GM18868 (cell line): ENCODE measurements at regions not wholly inside any gene's neighbourhood (a gene's known extent, or its start where the extent isn't known, plus 50 kb on each side); places are given as distances from the start of the nearest gene placed in this dataset.
"Not testable (repeated sequence)": the region's sequence is repeated elsewhere in the genome, so short reads cannot be mapped to it uniquely, and the experiment has no call there.

Experiments used
- ATAC-seq: cut with Tn5 transposase; IDR thresholded peaks from one replicate; pipeline ENCODE4 v1.9.1; 2021; ENCODE audit warnings: mild to moderate bottlenecking, moderate library complexity; ENCODE audit not compliant: unreplicated experiment

GRCh38 chr5:164185000-164185399, 679.6 kb downstream of the MAT2B start:
- ATAC-seq: no peak

GRCh38 chr5:164186550-164186949, 681.1 kb downstream of the MAT2B start:
- no peak for ATAC-seq

GRCh38 chr5:164187785-164188184, 682.4 kb downstream of the MAT2B start:
- no peak for ATAC-seq

- no peak for ATAC-seq
These were observed 683.3 kb downstream of the MAT2B start for GRCh38 chr5:164188733-164189148.

GRCh38 chr5:164191240-164191639, 685.8 kb downstream of the MAT2B start:
- no peak for ATAC-seq

GRCh38 chr5:164202338-164202737, 696.9 kb downstream of the MAT2B start:
- no peak for ATAC-seq

GRCh38 chr5:164203581-164204225, 698.3 kb downstream of the MAT2B start:
- no peak for ATAC-seq

- ATAC-seq: no peak
These were observed 699.0 kb downstream of the MAT2B start for GRCh38 chr5:164204338-164204946.

GRCh38 chr5:164206196-164206595, 700.8 kb downstream of the MAT2B start:
- no peak for ATAC-seq

- no peak for ATAC-seq
These were observed 702.2 kb downstream of the MAT2B start for GRCh38 chr5:164207646-164208045.

GRCh38 chr5:164210491-164210890, 705.1 kb downstream of the MAT2B start:
- no peak for ATAC-seq

- no peak for ATAC-seq
These were observed 709.3 kb downstream of the MAT2B start for GRCh38 chr5:164214698-164215097.

- ATAC-seq: no peak
These were observed 712.0 kb downstream of the MAT2B start for GRCh38 chr5:164217464-164217863.

- ATAC-seq: no peak
These were observed 715.1 kb downstream of the MAT2B start for GRCh38 chr5:164220522-164220921.

GRCh38 chr5:164224236-164224635, 718.8 kb downstream of the MAT2B start:
- ATAC-seq: no peak

GRCh38 chr5:164224772-164225171, 719.4 kb downstream of the MAT2B start:
- ATAC-seq: no peak

GRCh38 chr5:164230341-164230740, 724.9 kb downstream of the MAT2B start:
- no peak for ATAC-seq

GRCh38 chr5:164233791-164234190, 728.4 kb downstream of the MAT2B start:
- ATAC-seq: no peak

- no peak for ATAC-seq
These were observed 728.9 kb downstream of the MAT2B start for GRCh38 chr5:164234321-164234720.

- ATAC-seq: no peak
These were observed 730.0 kb downstream of the MAT2B start for GRCh38 chr5:164235300-164235891.

GRCh38 chr5:164237486-164237885, 732.1 kb downstream of the MAT2B start:
- ATAC-seq: no peak

- ATAC-seq: not testable (repeated sequence)
These were observed 746.4 kb downstream of the MAT2B start for GRCh38 chr5:164251781-164252180.
